NCI-H1105 treated with DMSO at 0.1 percent for 48 hours (cell line): ENCODE measurements at regions not wholly inside any gene's neighbourhood (a gene's known extent, or its start where the extent isn't known, plus 50 kb on each side); places are given as distances from the start of the nearest gene placed in this dataset.

Experiments used
- DNase-seq: peaks from one replicate; lab custom pipeline; 2025; lab: John Stamatoyannopoulos, UW

DNA sequence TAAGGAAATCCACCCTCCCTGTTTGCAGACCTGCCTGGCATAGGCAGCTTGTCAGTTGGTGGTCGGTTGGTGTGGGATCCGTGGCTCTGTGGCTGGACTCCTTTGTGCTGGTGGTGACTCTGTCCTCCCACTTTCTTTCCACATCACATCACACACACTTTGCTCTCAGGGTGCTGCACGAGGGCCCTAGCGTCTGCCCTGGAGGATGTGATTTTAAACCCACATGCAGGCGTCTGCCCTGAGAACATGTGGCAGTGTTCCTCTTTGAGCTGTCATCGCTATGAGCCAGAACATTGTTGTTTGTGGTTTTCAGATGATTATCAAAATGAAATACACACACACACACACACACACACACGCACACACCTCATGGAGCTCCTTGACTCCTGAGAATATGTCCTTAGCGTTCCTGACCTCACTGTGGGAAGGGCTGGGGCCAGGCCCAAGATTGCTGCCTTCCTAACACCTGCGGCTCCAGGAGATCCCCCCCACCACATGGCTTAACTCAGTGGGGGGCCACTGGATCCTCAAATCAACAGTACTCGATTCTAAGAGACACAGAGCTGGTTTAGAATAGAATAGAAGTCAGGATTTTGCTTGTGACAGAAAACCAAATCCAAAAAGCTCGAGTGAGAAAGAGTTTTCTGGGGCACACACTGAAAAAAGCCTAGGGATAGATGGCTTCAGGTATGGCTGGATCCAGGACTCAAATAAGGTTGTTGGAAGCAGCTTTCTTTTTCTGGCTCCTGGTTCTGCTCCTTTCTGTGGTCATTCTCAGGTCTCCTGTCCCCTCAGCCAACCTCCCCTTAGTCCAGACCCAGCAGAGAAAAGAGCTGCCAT, 54.8 kb downstream of the RTP5 start:
- DNase-seq = no peak

DNA sequence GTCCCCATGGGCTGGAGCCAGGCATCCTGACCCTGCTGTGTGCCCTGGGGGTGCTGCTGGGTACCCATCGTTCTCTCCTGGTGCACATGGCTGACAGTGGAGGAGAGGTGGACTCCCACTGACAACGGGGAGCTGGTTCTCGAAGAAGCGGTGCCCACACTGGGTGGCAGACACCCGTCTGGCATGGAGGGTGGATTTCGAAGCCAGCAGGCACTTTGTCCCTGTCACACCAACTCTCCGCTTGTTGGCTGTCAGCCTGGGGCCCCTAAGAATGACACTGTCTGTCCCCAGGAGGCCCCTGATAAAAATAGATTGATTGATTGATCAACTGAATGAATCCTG, 55.4 kb downstream of the RTP5 start:
- DNase-seq = no peak

DNA sequence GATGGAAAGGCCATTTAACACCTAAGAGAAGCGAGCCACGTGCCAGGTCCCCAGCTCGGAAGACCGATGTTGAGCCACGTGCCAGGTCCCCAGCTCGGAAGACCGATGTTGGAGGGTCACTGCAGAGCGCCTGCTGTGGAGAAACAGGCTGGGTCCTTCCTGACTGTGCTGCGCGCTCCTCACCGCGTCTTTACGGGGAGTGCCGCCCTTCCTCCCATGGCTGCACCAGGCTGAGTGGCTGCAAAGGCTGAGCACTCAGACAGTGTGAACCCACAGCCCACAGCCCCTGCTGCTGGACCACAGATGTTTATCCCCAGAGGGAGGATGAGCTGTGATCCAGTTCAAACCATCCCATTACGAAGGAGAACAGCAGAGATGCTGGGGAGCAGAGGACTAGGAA, 55.7 kb downstream of the RTP5 start:
- no peak for DNase-seq

DNA sequence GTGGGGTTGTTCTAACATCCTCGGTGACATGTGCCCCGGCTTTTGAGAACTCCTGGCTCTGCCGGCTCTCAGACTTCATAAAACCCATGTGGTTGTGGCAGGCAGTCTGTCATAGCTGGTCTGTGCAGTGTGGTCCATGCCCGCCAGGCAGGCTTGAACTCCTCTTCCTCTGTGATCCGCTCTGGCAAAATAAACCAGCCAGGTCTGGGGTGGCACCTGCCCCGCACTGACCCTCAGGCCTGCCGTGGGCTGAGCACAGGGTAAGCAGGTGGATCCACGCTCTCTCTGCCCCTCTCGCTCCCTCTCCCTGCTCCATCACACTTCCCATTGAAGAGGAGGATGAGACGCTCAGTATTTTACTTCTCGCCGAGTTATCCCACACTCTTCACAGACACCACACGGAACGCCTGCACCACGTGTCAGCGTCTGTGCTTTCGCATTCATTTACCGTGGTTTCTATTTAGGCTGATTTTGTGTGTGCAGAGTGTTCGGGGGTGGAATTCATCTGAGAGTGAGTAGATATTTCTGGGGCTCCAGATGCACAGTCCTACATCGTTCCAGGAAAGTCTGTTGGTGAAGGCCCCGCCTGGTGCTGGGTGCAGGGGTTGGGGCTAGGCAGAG, 56.4 kb downstream of the RTP5 start:
- DNase-seq = no peak

DNA sequence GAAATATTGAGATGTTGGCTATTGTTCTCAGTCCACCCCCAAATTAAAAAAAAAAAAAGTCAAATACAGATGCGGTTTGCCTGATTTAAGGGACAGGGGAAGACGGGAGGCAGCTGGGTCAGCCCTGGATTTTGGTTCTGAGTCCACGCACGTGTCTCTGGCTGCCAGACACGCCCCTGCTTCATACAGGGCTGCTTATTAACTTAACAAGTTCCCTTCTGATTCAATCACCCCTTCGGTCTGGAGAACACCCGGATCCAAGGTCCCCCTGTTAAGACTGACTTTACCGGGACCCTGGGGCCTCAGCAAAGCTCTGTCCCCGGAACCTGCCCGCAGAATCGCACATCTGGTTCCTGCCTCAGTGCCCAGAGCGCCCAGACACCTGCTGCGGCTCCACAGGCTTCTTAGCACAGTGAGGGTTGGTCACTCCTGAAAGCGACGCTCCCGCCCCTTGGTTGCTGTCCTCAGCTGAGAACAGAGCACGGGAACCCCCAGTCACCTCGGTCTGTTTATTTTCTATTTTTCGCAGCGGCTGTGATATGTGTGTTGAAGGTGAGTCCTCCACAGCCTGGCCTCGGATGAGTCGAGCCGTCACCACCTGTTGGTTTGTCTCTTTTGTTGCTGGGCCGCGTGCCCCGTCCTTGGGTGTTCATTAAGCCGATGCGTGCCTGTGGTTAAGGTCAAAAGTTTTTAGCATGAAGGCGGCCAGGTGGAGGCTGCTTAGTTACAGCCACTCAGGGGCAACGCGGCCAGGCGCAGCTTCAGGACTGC, 57.2 kb downstream of the RTP5 start:
- no peak for DNase-seq

DNA sequence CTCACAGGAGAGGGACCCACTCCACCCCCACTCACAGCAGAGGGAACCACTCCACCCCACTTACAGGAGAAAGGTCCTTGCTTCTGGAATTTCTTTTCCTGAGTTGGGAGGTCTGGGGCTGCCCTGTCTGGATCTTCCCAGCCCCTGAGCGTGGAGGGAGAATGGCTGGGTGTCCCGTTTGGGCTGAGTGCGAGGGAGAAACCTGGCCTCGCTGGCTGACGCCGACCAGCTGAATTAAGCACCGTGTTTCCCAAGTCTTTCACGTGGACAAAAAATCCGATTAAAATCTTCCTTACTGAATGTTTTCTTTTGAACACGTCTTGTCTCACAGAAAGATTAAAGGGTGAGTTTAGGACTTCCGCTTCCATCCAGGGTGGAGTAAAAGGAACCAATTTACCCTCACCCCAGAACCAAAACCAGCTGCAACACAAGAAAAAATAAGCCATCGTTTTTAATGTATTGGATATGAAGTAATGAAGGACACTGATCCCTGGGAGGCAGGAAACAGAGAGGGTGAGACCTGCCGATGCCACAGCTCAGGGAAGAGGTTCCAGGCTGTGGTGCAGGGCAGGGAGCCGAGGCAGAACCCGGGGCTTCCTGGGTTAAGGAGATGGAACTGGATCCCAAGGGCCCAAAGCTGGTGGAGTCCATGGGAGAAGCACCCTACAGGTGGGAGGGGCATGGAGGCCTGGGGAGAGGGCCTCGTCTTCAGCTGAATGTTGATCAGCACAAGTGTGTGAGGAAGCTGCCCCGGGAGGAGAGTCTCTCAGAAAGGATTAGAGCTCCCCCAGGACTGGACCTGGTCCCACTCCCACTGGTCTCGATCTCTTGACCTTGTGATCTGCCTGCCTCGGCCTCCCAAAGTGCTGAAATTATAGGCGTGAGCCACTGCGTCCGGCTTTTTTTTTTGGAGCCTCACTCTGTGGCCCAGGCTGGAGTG, 60.3 kb downstream of the RTP5 start:
- no peak for DNase-seq

DNA sequence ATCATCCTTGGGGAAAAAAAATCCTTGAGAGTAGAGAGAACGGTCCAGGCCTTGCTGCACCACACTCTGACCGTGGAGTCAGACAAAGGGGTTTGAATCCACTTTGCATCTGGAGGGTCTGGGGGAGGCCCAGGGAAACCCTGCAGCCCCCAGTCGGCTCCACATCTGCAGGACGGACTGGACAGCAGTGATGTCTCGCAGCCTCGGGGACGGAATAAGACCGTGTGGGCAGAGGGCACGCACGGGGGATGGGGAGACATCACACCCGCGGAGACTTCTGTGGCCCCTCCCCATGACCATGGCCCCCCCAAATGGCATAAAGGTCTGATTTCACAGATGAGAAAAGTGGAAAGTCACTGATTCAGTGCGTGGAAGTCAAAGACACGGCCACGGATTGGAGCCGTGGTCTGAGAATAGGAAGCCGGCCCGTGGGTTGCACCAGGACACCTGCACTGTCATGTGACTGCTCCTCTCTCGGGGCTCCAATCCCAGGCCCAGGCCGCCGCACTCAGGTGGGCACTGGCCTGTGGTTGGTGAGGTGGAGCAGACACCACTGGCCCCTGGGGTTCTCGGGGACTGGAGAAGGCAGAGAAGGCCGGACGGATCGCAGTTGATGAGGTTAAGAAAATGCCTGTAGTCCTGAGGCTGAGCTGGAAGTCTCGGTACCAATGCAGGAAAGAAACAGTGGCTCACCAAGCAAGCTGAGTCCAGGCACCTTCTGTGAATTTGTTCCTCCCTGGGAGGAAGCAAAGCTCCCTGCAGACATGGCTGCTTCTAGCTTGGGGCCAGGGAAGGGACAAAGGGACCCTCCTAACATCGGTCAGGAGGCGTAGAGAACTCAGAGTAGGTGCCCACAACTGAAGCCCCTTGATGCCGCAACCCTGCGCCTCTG, 61.8 kb downstream of the RTP5 start:
- no peak for DNase-seq

DNA sequence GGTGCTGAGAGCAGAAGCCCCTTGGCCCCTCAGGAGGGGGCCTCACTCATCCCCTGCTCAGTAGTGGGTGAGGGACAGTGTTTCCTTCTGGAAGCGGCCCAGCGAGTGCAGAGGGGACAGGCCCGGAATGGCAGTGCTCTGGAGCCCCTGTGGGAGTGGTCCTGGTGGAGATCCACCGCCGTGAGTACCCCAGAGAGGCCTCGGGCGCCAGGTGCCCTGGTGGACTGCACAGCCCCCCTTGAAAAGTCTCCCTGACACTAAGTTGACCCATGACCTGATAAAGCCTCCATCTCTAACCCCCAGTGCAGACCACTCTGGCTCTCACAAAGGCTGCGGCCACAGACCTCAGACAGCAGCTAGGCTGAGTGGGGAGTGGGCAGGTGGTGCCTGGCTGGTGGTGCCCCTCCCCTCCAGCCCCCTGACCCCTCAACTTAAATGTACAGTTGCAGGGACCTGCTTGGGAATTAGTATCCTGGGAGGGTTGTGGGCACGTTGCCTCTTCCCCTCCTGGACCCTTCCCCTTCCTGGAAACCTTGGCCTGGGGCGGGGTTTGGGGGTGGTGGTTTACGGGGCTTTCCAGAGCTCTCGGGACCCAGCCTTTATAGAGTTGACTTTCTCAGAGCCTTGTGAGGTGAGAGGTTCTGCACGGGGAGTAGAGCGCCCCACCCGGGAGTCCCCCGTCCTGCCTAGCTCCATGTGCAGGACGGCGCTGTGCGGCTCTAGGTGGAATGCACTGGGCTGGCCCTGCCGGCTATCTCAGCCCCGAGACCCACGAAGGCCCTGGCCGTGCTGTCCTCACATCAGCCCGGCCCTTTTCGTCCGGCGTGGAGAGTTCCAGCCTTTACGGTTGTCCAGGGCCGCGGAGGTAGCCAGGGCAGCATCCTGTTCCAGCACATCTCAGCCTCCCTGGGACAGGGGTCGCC, 62.7 kb downstream of the RTP5 start:
- no peak for DNase-seq

DNA sequence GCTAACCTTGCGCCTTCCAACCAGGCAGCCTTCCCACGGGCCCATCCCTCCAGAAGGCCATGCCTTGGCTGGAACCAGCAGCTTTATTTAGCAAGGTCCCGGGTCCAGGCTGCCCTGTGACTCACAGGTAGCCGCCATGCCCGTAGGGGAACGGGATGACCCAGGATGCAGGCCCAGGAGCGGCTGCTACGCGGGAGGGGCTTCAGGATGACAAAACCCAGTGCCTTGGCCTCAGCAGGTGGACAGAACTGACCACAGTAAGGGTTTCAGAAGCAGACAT, 63.3 kb downstream of the RTP5 start:
- no peak for DNase-seq

DNA sequence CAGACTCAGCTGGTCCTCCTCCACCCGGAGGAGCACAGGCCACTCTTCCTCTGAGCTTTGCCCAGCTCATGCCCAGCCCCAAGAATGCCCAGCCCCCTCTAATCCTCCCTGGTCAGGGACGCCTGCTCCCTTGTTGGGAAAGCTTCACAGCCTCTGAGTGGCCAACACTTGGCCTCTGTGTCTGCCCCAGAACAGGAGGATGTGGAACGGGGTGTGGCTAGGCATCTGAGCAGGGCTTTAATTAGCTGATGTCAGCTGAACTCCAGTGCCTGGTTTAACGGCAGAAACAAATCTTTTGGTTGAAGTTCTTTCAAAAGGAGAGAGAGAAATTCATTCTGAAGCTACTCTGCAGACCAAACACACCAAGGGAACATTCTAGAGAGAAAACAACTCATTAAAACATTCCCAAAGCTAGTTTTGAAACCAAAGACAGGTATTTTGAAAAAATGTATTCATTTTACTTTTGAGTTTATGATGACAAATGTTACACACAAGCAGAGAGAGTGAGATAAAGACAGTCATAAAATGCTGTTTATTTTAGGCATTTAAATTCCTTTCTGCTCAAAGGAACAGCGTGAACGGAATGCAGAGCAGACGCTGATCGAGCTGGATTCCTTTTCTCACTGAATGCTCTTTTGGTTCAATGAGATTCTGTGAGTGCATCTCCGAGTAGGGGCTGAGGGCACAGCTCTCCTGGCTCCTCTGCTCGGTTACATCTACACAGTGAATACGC, 63.8 kb downstream of the RTP5 start:
- no peak for DNase-seq

DNA sequence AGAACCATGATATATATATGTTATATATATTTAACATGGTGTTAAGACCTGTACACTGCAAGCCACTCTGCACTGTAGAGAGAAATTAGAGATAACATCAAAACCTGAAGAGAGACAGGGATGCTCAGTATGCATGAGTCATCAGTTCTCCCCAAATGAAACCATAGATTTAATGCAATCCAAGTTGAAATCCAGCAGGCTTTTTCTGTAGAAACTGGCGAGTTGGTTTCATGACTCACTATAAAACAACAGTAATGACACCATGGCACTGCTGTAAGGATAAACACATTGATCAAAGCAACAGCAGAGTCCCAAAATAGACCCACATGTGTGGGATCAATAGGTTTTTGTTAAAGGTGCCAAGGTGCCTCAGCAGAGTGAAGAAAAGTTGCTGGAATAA, 65.8 kb downstream of the RTP5 start:
- no peak for DNase-seq

DNA sequence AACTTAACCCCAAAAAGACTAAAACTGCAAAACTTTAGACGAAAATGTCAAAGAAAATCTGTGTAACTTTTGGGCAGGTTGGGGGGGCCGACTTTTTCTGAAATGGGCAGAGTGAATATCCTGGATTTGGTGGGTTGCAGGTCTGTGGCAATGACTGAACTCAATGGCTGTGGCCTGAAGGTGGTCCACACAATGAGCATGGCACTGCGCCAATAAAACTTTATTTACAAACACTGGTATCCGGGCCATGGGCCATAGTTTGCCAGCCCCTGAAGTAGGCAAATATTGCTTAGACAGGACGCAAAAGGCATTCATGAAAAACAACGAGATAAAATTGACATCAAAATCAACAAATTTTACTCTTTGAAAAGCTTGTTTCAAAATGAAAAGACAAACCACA, 66.2 kb downstream of the RTP5 start:
- DNase-seq = no peak

DNA sequence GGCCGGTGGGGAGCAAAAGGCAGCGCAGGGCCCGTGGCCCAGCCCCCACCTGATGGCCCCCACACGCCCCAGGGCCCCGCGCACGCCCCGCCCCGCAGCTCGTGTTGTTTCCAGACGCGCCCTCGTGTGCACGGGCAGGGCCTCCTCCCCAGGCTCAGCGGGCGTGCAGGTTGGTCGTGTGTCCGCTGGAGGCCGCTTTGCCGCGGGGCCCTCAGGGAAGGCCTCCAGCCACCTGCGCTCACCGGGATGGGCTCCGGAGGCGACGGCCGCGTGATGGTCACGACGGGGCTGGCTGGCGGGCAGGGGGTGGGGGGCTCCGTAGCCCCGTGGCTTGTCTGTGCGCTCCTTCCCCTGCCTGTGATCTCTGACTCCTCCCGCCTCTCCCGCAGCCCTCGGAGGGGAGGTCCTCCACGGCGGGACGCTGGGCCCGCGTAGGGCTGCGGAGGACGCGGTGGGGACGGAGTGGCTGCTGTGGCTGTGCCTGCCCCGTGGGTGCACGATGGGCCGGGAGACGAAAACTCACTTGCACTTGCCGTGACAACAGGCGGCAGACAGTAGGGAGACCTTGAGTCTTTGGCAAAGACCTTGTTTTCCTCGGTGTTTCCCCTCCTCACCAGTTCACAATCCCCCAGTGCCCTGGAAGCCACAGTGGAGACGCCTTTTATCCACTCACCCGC, 67.1 kb downstream of the RTP5 start:
- DNase-seq = no peak

DNA sequence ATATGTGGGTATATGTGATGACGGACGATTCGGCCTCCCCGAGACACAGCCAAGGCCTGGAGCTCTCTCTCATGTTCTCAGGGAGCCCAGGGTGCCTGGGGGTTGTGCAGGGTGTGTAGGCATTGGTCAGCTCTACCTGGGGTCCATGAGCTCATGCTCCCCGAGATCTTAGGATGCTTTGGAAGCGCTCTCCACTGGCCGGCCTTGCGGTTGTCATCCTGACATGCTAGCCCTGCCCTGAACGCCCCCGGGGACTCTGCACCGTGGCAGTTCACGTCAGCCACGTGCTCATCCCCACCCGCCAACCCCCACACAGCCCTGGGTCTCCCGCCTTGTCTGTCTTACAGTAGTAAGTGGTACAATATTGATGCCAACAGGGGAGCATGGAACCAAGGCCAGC, 67.8 kb downstream of the RTP5 start:
- DNase-seq = no peak

DNA sequence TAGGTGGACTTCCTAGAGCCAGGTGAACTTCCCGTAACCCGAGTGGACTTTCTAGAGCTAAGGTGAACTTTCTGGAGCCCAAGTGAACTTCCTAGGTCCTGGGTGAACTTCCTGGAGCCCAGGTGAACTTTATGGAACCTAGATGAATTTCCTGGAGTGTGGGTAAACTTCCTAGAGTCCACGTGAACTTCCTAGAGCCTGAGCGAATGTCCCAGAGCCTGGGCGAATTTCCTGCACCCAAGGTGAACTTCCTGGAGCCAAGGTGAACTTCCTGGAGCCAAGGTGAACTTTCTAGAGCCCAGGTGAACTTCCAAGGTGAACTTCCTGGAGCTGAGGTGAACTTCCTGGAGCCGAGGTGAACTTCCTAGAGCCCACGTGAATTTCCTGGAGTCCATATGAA, 70.0 kb downstream of the RTP5 start:
- no peak for DNase-seq

DNA sequence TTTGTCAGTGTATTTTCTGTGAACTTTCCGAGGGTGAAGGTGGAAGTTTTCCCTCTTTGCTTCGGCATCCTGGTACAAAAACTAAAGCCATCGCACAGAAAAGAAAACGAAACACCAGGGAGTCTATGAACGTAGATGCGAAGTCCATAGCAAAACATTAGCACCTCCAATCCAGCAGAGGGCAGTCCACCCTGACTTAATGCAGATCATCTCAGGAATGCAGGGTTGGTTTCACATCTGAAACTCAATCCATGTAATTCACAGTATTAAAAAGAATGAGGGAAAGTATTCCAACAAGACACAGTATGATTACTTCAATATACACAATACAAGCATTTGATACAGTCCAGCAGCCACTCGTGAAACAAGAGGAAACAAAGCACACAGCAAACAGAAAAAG, 70.8 kb downstream of the RTP5 start:
- DNase-seq = no peak

DNA sequence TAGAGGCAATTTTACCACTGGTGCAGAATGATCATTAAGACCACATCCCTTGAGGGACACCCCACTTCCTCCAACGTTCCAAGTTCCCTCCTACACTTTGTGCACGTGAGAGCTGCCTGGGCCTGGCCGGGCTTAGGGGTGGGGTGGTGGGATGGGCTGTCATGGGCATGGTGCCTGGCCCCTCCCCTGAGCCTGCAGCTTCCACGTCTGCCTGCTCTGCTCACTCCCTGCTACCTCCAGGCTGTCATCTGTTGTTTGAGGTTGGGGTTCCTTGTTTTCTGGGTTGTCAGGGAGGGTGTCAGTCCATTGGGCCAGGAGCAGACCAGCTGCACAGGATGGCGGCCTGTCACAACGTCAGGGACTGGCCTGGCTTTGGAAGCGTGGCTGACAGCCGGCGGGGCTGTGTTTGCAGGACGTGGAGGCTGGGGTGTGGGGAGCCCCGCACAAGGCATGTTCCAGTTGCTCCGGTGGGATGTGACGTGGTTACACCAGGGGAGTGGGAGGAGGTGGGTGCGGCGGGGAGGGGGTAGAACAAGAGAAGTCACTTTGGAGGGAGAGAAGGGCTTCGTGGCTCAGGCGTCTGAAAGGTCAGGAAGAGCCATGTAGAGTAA, 72.3 kb downstream of the RTP5 start:
- DNase-seq = no peak

DNA sequence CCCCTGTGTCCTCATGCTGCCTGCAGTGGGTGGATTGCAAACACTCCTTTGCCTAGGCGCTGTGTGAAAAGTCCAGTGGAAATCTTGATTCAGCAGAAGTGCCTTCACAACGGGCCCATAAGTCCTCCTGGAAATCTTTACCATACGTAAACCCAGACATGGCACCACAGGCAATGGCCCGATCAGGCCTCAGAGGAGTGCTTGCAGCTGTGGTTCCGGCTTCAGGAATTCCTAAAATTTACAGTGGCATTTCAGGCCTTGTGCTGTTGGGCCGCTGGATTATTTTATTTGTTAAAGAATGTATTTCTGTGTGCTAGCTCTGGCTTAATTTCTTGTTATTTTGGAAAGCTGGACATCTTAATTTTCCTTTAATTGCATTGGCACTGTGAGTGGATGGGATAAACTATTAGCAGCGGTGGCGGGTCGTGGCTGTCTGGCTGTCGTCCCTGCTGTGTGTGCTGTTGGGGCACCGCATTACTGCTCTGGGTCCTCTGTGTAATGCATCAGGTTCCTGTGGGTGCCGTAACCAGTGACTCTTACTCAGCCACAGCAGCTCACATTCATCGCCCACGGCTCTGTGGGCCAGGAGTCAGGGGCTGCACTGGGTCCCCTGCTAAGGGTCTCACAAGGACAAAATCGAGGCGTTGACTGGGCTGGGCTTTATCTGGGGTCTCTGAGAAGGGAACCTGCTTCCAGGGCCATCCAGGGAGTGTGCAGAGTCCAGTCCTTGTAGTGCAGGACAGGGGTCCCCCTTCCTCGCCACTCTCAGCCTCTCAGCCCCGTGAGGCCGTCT, 73.1 kb downstream of the RTP5 start:
- no peak for DNase-seq
